Cardiac muscle cell (in vitro differentiated cells and primary cell): ENCODE measurements at regions not wholly inside any gene's neighbourhood (a gene's known extent, or its start where the extent isn't known, plus 50 kb on each side); places are given as distances from the start of the nearest gene placed in this dataset.

Source experiments
- DNase-seq, 2 donors: peaks; one replicate each; pipeline versions ENCODE4 v3.0.0 to v3.0.0-alpha.2; 2010 to 2017; ENCODE audit warnings: low read depth in 1 of 2, low spot score in 1 of 2
- H3K27ac ChIP-seq: fragments of 200-600 bp; sonication (generic); 2 replicates; pipeline ENCODE4 v1.5.1; 2016
- H3K27me3 ChIP-seq: fragments of 200-600 bp; sonication (generic); 2 replicates; pipeline ENCODE4 v1.6.0; 2016; ENCODE audit warnings: control low read depth
- H3K36me3 ChIP-seq: fragments of 200-600 bp; sonication (generic); 2 replicates; pipeline ENCODE4 v1.5.1; 2016; ENCODE audit warnings: control low read depth
- H3K4me1 ChIP-seq: fragments of 200-600 bp; sonication (generic); 2 replicates; pipeline ENCODE4 v1.8.1; 2017; ENCODE audit warnings: low read depth, mild to moderate bottlenecking, mixed run types
- H3K4me3 ChIP-seq: fragments of 200-600 bp; sonication (generic); 2 replicates; pipeline ENCODE4 v1.5.1; 2016; ENCODE audit warnings: mild to moderate bottlenecking
- H3K9me3 ChIP-seq: fragments of 200-600 bp; sonication (generic); 2 replicates; pipeline ENCODE4 v1.5.1; 2017; ENCODE audit warnings: low read depth, mild to moderate bottlenecking, control low read depth
- TF ChIP-seq, protein P1 (sequence below): IDR thresholded peaks from 2 replicates; pipeline ENCODE4 v1.5.1; 2012; ENCODE audit warnings: low read depth, mild to moderate bottlenecking, low read length

DNA sequence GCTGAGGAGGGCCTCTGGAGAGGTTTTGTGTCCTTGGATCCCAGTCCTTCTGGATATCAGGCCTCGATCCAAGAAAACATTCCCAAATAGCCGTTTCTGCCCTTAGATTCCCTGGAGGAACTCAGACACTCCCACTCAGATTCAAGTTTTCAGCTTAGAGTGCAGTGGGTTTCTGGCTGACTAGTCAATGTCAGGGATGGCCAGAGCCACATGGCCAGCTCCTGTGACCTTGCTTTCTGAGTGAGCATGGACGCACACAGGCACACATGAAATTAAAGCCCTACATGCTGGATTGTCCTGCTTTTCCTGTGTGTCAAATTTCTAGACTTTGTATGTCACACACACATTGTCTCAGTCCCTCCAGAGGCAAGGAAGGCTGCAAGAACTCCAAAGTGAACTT is 86.2 kb downstream of the TNFAIP2 start:
- TF ChIP-seq, protein P1, sequence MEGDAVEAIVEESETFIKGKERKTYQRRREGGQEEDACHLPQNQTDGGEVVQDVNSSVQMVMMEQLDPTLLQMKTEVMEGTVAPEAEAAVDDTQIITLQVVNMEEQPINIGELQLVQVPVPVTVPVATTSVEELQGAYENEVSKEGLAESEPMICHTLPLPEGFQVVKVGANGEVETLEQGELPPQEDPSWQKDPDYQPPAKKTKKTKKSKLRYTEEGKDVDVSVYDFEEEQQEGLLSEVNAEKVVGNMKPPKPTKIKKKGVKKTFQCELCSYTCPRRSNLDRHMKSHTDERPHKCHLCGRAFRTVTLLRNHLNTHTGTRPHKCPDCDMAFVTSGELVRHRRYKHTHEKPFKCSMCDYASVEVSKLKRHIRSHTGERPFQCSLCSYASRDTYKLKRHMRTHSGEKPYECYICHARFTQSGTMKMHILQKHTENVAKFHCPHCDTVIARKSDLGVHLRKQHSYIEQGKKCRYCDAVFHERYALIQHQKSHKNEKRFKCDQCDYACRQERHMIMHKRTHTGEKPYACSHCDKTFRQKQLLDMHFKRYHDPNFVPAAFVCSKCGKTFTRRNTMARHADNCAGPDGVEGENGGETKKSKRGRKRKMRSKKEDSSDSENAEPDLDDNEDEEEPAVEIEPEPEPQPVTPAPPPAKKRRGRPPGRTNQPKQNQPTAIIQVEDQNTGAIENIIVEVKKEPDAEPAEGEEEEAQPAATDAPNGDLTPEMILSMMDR = no peak
- Histone ChIP-seq H3K9me3 (no peaks in the 10 kb centered on the region), H3K4me3 (no peak overlapping the region), H3K27ac (no peak overlapping the region), H3K27me3 (peaks cover 26% of the 10 kb centered on the region), H3K4me1 (no peaks in the 10 kb centered on the region), H3K36me3 (no peaks in the 10 kb centered on the region)
- DNase-seq = no peak

DNA sequence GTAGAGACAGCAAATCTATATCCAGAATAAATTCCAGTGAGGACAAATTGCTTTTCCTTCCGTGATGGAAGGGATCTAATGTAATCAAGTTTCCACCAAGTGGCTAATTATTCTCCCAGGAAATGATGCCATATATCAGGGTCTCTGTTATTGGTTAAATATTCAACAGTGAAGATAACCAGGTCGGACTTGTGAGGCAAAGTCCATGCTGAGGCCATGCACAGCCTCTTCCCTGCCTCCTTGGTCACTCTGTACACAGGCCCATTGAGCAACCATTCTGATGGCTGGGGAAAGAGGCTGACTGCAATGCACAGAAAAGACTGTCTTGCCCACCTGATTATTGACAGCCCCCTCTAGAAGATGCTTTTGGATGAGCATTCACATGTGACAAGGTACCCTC is 90.1 kb downstream of the TNFAIP2 start:
- DNase-seq = no peak
- H3K4me1 ChIP-seq = no peaks in the 10 kb centered on the region
- TF ChIP-seq, protein P1 = no peak
- H3K9me3 ChIP-seq = no peaks in the 10 kb centered on the region
- peaks cover 6% of the 10 kb centered on the region for H3K27me3 ChIP-seq
- H3K36me3 ChIP-seq = no peaks in the 10 kb centered on the region
- no peak overlapping the region for H3K27ac ChIP-seq
- no peak overlapping the region for H3K4me3 ChIP-seq

DNA sequence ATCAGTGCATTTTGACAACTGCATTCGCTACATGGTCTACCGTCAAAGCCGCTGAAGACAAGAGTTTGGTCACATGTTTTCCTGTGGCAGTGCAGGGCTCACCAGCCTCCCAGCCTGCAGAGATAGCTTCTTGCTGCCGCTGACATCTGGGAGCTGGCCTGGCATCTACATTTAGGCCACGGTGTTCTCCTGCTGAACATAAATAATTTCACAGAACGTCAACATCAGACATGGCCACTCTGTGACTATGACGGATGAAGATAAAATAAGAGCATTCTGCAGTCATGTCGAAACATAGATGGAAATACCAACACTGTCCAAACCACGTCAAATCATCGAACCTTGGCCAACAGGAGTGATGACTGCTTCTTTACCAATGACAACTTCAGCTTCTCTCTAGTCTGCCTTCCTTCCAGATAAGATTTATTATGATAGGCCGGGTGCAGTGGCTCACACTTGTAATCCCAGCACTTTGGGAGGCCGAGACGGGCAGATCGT is 91.2 kb downstream of the TNFAIP2 start:
- H3K4me3 ChIP-seq = no peak overlapping the region
- no peaks in the 10 kb centered on the region for H3K4me1 ChIP-seq
- H3K27ac ChIP-seq = no peak overlapping the region
- DNase-seq = no peak
- no peaks in the 10 kb centered on the region for H3K9me3 ChIP-seq
- peaks cover 1% of the 10 kb centered on the region for H3K27me3 ChIP-seq
- TF ChIP-seq, protein P1 = no peak
- H3K36me3 ChIP-seq = no peaks in the 10 kb centered on the region

DNA sequence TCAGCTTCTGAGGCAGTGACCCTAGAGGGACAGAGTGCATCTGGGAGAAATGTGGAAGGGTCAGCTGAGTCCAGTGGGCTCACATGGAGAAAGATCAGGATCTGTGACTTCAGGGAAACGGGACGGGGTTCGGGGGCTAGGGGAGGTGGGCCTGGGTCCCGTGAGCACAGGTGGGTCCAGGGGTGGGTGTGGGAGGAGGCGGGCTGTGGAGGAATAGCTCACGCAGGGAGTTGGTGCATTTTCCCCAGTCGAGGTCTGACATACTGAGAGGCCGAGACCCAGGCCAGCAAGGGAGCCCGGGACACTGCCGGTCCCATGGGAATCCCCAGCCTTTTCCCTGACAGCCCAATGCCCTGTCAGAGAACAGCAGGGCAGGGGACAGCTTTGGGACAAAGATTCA is 93.1 kb downstream of the TNFAIP2 start:
- DNase-seq = no peak
- peaks cover 20% of the 10 kb centered on the region for H3K27me3 ChIP-seq
- no peak overlapping the region for H3K27ac ChIP-seq

DNA sequence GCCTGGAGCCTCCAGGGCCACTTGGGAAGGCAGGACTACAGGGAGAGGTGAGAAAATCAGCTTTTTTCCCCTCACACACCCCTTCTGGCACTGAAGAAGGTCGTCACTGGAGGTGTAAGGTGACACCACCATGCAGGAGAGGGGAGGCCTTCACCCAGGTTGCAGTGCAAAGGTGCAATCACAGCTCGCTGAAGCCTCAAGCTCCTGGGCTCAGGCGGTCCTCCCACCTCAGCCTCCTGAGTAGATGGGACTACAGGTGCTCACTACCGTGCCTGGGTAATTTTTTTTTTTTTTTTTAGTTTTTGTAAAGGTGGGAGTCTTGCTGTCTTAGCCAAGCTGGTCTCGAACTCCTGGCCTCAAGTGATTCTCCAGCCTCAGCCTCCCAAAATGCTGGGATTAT is 93.6 kb downstream of the TNFAIP2 start:
- peaks cover 24% of the 10 kb centered on the region for H3K27me3 ChIP-seq
- no peak overlapping the region for H3K4me3 ChIP-seq
- H3K4me1 ChIP-seq = no peaks in the 10 kb centered on the region
- H3K9me3 ChIP-seq = no peaks in the 10 kb centered on the region
- H3K36me3 ChIP-seq = no peaks in the 10 kb centered on the region
- no peak for DNase-seq
- H3K27ac ChIP-seq = no peak overlapping the region
- TF ChIP-seq, protein P1 = no peak

More for the DNA sequence above, 93.1 kb downstream of the TNFAIP2 start:
- H3K4me3 ChIP-seq = no peak overlapping the region
- no peaks in the 10 kb centered on the region for H3K36me3 ChIP-seq
- no peaks in the 10 kb centered on the region for H3K9me3 ChIP-seq
- no peaks in the 10 kb centered on the region for H3K4me1 ChIP-seq
- TF ChIP-seq, protein P1 = no peak

DNA sequence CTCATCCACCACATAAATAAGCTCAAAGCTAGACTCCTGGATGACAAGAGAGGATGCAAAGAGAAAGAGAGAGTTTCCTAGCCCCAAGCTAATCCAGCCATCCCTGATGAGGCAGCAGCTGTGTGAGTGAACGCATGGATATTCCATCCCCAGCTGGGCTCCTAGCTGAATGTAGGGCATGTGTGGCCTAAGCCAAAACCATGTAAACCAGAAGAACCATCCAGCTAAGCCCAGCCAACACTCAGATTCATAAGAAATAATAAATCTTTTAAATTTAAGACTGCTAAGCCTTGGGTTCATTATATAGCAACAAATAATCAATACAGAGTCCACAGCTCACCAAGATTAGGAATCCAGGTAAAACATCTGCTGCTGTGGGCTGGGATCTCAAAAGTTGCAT is 94.3 kb downstream of the TNFAIP2 start:
- TF ChIP-seq, protein P1 = no peak
- no peaks in the 10 kb centered on the region for H3K9me3 ChIP-seq
- no peak overlapping the region for H3K4me3 ChIP-seq
- no peak overlapping the region for H3K27ac ChIP-seq
- H3K27me3 ChIP-seq = peaks cover 30% of the 10 kb centered on the region
- H3K4me1 ChIP-seq = no peaks in the 10 kb centered on the region
- DNase-seq = no peak
- no peaks in the 10 kb centered on the region for H3K36me3 ChIP-seq
